Breast epithelium (tissue), 4 donors: ENCODE measurements at regions not wholly inside any gene's neighbourhood (a gene's known extent, or its start where the extent isn't known, plus 50 kb on each side); places are given as distances from the start of the nearest gene placed in this dataset.

Experiments used
- DNase-seq, 2 donors: peaks; one replicate each; pipeline ENCODE4 v3.0.0-alpha.2; 2019; ENCODE audit warnings: low spot score in 2 of 2
- H3K27ac ChIP-seq, 2 donors: fragments of 200-600 bp; sonication (generic) in 1 of 2; one replicate each; pipeline ENCODE4 v1.5.1; 2016 to 2019; ENCODE audit warnings: mild to moderate bottlenecking in 1 of 2
- H3K27me3 ChIP-seq, 2 donors: fragments of 200-600 bp; sonication (generic) in 1 of 2; one replicate each; pipeline versions ENCODE4 v1.5.1 to v1.6.0; 2017 to 2019; ENCODE audit warnings: control low read depth in 1 of 2, mild to moderate bottlenecking in 1 of 2
- H3K36me3 ChIP-seq: fragments of 200-600 bp; one replicate; pipeline ENCODE4 v1.5.1; 2019
- H3K4me1 ChIP-seq, 2 donors: fragments of 200-600 bp; sonication (generic); one replicate each; pipeline ENCODE4 v1.5.1; 2016 to 2019; ENCODE audit warnings: control low read depth in 1 of 2
- H3K4me3 ChIP-seq, 3 donors: fragments of 200-600 bp; sonication (generic); 1 replicate in 2 of 3; 2 replicates in 1 of 3; pipeline ENCODE4 v1.5.1; 2016 to 2019; ENCODE audit warnings: mild to moderate bottlenecking in 3 of 3, moderate library complexity in 2 of 3
- H3K9me3 ChIP-seq, 2 donors: fragments of 200-600 bp; sonication (generic) in 1 of 2; one replicate each; pipeline ENCODE4 v1.5.1; 2016 to 2019; ENCODE audit warnings: control low read depth in 1 of 2
- CTCF ChIP-seq, 3 donors: fragments of 450-650 bp; IDR thresholded peaks; one replicate each; pipeline ENCODE4 v1.5.1; 2016 to 2017; ENCODE audit warnings: antibody characterized with exemption in 3 of 3, mild to moderate bottlenecking in 3 of 3, moderate library complexity in 3 of 3
- POLR2A ChIP-seq: fragments of 450-650 bp; IDR thresholded peaks from one replicate; pipeline ENCODE4 v1.6.1; 2016; ENCODE audit warnings: antibody characterized with exemption, mild to moderate bottlenecking, moderate library complexity
- POLR2AphosphoS5 ChIP-seq, 3 donors: sonication (generic); formaldehyde crosslinking; IDR thresholded peaks; one replicate each; pipeline ENCODE4 v1.6.1; 2017; ENCODE audit warnings: antibody characterized with exemption in 3 of 3
- intact Hi-C: fragments of 100-400 bp; cut with DNase I; formaldehyde crosslinking; loops from one replicate; pipeline ENCODE4 v1.15.1; 2023; ENCODE audit warnings: low total_unique reads

GRCh38 chr11:95325777-95326258, 94.8 kb upstream of the SESN3 start:
- no peak overlapping the region for H3K4me3 ChIP-seq
- H3K4me1 ChIP-seq, result peaks cover 0 to 6% of the 10 kb centered on the region in 2 donors
- TF ChIP-seq POLR2A, result no peak
- TF ChIP-seq CTCF (IDR thresholded peaks at IDR 0.05), result no peak
- no peak for TF ChIP-seq POLR2AphosphoS5 (IDR thresholded peaks at IDR 0.05)
- H3K27me3 ChIP-seq, result no peaks in the 10 kb centered on the region
- no peak for DNase-seq
- H3K36me3 ChIP-seq, result no peaks in the 10 kb centered on the region
- H3K27ac ChIP-seq, result peak overlapping the region in 1 of 2 donors; percentile 43
- intact Hi-C loops, result no loop called here
- H3K9me3 ChIP-seq, result no peaks in the 10 kb centered on the region

GRCh38 chr11:95324826-95325225, 93.8 kb upstream of the SESN3 start:
- TF ChIP-seq CTCF (IDR thresholded peaks at IDR 0.05), result no peak
- intact Hi-C loops, result no loop called here
- Histone ChIP-seq H3K9me3 (no peaks in the 10 kb centered on the region), H3K27ac (no peak overlapping the region), H3K36me3 (no peaks in the 10 kb centered on the region), H3K4me3 (no peak overlapping the region), H3K27me3 (no peaks in the 10 kb centered on the region), H3K4me1 (peaks cover 0 to 6% of the 10 kb centered on the region in 2 donors)
- no peak for DNase-seq

GRCh38 chr11:95322539-95322938, 91.5 kb upstream of the SESN3 start:
- no peaks in the 10 kb centered on the region for H3K9me3 ChIP-seq
- TF ChIP-seq CTCF (IDR thresholded peaks at IDR 0.05) (no peak), POLR2A (no peak), POLR2AphosphoS5 (IDR thresholded peaks at IDR 0.05) (no peak)
- H3K36me3 ChIP-seq, result no peaks in the 10 kb centered on the region
- no peak for DNase-seq
- intact Hi-C loops, result no loop called here
- no peaks in the 10 kb centered on the region for H3K27me3 ChIP-seq
- peaks cover 0 to 6% of the 10 kb centered on the region in 2 donors for H3K4me1 ChIP-seq
- H3K4me3 ChIP-seq, result no peak overlapping the region
- H3K27ac ChIP-seq, result peak overlapping the region; percentile 31 to 71

GRCh38 chr11:95318498-95318897, 87.5 kb upstream of the SESN3 start:
- no peaks in the 10 kb centered on the region for H3K36me3 ChIP-seq
- TF ChIP-seq POLR2AphosphoS5 (IDR thresholded peaks at IDR 0.05) (no peak), CTCF (IDR thresholded peaks at IDR 0.05) (no peak), POLR2A (no peak)
- no peaks in the 10 kb centered on the region for H3K27me3 ChIP-seq
- DNase-seq, result no peak
- H3K4me1 ChIP-seq, result no peaks in the 10 kb centered on the region
- no peaks in the 10 kb centered on the region for H3K9me3 ChIP-seq
- H3K27ac ChIP-seq, result no peak overlapping the region
- intact Hi-C loops, result no loop called here
- no peak overlapping the region for H3K4me3 ChIP-seq

- TF ChIP-seq POLR2AphosphoS5 (IDR thresholded peaks at IDR 0.05) (no peak), CTCF (IDR thresholded peaks at IDR 0.05) (no peak), POLR2A (no peak)
- Histone ChIP-seq H3K4me3 (no peak overlapping the region), H3K4me1 (peaks cover 0 to 4% of the 10 kb centered on the region in 2 donors), H3K36me3 (no peaks in the 10 kb centered on the region), H3K27ac (no peak overlapping the region), H3K9me3 (no peaks in the 10 kb centered on the region), H3K27me3 (no peaks in the 10 kb centered on the region)
- intact Hi-C loops, result no loop called here
- DNase-seq, result no peak
Observed at GRCh38 chr11:95308512-95309035, 77.6 kb upstream of the SESN3 start.
